HG03575 (cell line): ENCODE measurements at regions not wholly inside any gene's neighbourhood (a gene's known extent, or its start where the extent isn't known, plus 50 kb on each side); places are given as distances from the start of the nearest gene placed in this dataset.

Experiments
- ATAC-seq: cut with Tn5 transposase; IDR thresholded peaks from one replicate; pipeline ENCODE4 v1.9.1; 2021; ENCODE audit not compliant: unreplicated experiment, insufficient number of reproducible peaks, low FRiP score; ENCODE audit errors: extremely low read depth

- peak; percentile 1 for ATAC-seq
Observed at GRCh38 chr21:14763695-14764064, 217.6 kb upstream of the SAMSN1 start.

GRCh38 chr21:14762734-14763694 lies 216.9 kb upstream of the SAMSN1 start:
- peak; percentile 97 for ATAC-seq

GRCh38 chr21:14762327-14762726 lies 216.2 kb upstream of the SAMSN1 start:
- no peak for ATAC-seq

DNA sequence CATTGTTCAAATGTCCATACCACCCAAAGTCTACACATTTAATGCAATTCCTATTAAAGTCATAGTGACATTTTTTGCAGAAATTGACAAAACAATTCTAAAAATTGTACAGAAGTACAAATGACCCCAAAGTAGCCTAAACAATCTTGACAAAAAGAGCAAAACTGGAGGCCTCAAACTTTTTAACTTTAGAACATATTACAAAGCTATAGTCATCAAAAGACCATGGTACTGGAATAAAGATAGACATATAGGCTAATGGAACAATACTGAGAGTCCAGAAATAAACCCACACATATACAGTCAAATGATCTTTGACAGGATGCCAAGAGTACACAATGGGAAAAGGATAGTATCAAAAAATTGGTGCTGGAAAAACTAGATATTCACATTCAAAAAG lies 213.2 kb upstream of the SAMSN1 start:
- ATAC-seq = no peak

DNA sequence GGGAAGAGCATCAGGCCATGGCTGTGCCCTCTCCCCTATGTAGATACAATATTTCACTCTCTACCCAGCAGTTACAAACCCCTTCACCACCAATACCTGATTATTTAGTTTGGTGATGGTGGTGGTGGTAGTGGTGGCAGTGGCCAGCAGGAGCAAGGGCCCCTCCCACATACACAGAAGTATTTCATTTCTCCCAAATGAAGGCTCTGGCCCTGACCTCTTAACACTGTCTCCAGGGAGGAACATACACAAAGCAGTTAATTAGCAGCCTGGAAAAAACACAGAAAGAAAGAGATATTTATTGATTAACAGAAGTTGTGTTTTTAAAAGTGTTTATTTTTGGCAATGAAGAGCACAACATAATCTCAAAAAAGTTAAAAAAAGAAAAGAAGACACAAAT lies 212.7 kb upstream of the SAMSN1 start:
- ATAC-seq = no peak

DNA sequence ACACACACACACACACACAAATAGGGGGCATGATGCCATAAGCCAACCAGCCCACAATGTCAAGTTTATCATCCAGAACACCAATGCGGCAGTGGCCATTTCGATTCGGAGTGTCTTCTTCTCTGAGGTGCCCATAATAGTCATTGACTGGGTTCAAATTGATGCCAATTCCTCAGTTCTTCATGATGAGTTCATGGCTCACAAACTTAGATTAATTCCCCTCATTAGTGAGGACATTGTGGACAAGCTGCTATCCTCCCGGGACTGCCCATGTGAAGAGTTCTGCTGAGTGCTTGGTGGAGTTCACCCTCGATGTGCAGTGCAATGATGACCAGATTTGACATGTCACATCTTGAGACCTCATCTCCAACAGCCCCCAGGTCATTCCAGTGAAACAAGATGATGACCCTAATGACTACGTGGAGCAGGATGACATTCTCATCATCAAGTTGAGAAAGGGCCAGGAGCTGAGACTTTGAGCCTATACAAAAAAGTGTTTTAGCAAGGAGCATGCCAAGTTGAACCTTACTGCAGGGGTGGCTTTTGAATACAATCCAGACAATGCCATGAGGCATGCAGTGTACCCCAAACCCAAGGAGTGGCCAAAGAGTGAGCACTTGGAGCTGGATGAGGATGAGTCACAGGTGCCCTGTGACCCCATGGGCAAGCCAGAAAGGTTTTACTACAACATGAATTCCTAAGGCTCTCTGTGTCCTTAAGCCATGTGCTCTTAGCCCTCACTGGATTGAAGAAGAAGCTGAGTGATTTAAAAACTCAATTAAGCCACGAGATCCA lies 211.6 kb upstream of the SAMSN1 start:
- no peak for ATAC-seq

- ATAC-seq = no peak
Observed at GRCh38 chr21:14755086-14755485, 209.0 kb upstream of the SAMSN1 start.

GRCh38 chr21:14754682-14755081 lies 208.6 kb upstream of the SAMSN1 start:
- no peak for ATAC-seq

DNA sequence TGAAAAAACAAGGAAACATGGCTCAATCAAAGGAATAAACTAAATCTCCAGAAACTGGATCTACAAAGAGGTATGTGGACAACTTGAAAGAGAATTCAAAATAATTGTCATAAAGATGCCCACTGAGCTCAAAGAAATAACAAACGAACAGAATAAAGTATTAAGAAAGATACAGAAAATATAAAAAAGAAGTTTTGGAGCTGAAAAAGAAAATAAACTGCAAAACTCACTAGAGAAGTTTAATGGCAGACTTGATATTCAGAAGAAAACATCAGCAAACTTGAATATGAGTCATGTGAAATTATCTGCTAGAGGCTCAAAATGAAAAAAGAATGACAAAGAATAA lies 208.1 kb upstream of the SAMSN1 start:
- no peak for ATAC-seq

GRCh38 chr21:14753466-14754258 lies 207.5 kb upstream of the SAMSN1 start:
- ATAC-seq = no peak

DNA sequence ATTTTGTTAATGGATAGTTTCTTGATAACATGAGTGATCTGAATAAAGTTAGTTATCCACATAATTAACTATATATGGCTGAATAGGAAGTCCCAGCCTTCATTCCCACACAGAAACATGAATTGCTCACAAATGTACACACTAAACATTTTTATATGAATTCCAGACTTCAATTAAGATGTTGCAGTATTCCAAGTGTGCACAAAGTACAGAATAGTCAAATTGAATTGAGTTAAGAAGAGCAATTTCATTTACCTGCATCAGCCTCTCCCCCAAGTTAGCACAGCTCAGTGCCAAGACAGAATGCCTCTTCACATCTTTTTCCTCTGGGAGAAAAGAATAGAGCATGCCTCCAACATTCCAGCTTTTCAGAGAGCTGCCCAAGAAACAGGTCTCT lies 207.0 kb upstream of the SAMSN1 start:
- ATAC-seq = no peak

GRCh38 chr21:14752345-14752909 lies 206.3 kb upstream of the SAMSN1 start:
- ATAC-seq = no peak

GRCh38 chr21:14751602-14752344 lies 205.7 kb upstream of the SAMSN1 start:
- ATAC-seq = no peak

DNA sequence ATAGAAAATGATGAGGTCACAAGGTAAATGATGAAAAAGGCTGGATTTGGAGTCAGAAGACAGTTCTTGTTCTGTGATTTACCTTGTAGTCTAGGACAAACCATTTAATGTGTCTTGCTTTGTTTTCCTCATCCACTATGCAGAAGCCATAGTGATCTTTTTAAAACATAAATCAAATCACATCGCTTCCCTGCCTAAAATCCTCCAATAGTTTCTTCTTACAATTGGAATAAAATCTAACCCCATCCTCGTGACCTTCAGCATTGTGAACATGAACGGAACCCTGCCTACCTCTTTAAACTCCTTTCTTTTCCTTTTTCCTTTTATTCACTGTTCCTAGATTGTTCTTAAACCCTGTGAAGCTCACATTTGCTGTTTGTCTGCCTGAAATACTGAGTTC lies 204.9 kb upstream of the SAMSN1 start:
- ATAC-seq = no peak

DNA sequence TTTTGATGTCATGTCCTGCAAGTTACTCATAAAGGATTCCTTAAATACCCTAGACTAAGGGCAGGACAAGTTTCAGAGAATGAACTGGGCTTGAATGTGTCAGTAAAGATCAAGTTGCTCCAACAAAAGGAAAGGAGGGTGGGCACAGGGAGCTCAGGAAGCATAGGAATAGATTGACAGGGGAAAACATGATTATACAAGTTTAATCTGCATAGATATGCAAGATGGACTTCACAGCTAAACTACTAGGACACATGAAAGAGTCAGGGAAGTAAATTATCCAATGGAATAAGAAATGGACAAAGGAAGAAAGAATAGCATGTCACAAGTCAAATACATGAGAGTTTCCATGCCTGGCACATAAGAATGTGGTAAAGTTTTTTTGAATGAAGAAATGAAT lies 203.9 kb upstream of the SAMSN1 start:
- ATAC-seq = no peak

GRCh38 chr21:14748662-14749061 lies 202.5 kb upstream of the SAMSN1 start:
- ATAC-seq = no peak

DNA sequence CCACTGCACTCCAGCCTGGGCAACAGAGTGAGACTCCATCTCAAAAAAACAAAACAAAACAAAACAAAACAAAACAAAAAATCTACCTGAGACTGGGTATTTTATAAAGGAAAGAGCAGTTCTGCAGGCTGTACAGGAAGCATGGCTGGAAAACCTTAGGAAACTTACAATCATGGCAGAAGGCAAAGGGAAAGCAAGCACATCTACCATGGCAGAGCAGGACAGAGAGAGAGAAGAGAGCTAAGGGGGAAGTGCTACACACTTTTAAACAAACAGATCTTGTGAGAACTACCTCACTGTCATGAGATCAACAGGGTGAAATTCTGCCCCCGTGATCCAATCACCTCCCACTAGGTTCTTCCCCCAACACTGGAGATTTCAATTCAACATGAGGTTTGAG lies 198.3 kb upstream of the SAMSN1 start:
- no peak for ATAC-seq

DNA sequence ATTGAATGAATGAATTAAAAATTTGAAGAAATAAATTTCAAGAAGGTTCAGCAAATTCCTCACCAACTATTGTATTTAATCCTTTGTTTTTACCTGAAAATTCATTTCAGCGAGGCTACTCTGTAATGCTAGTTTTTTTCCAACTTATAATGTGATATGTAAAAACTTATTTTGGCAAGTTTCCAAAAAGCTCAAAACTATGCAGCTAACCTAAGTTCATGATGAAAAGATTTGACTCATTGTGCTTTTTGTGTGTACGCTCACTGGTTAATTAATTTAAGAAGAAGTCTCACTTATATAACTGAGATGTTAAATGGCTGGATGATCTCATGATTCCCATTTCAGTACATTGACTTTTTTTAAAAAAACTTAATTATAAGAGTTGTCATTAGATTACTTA lies 196.0 kb upstream of the SAMSN1 start:
- no peak for ATAC-seq

- ATAC-seq = no peak
Observed at GRCh38 chr21:14741256-14741655, 195.1 kb upstream of the SAMSN1 start.
